GM23338 (cell line): ENCODE measurements at regions not wholly inside any gene's neighbourhood (a gene's known extent, or its start where the extent isn't known, plus 50 kb on each side); places are given as distances from the start of the nearest gene placed in this dataset.

Experiments used
- ATAC-seq: fragments of 200-7000 bp; cut with Tn5 transposase; 3 replicates; pipeline ENCODE4 v1.9.1; 2020
- DNase-seq: peaks from one replicate; pipeline ENCODE4 v3.0.0-alpha.2; 2015; ENCODE audit warnings: low spot score
- H2AFZ ChIP-seq: fragments of 200-600 bp; sonication (generic); 2 replicates; pipeline ENCODE4 v1.8.0; 2016; ENCODE audit warnings: antibody characterized with exemption, mild to moderate bottlenecking, moderate library complexity
- H3F3A ChIP-seq: fragments of 200-600 bp; sonication (generic); replicated peaks from 2 replicates; pipeline ENCODE4 v1.8.0; 2017; ENCODE audit warnings: antibody characterized with exemption, mixed run types, low read depth
- H3K27ac ChIP-seq: fragments of 200-600 bp; sonication (generic); 2 replicates; pipeline ENCODE4 v1.6.1; 2016; ENCODE audit warnings: low read depth
- H3K27me3 ChIP-seq: fragments of 200-600 bp; sonication (generic); 2 replicates; pipeline ENCODE4 v1.8.0; 2016; ENCODE audit warnings: mild to moderate bottlenecking, mixed run types, moderate library complexity; ENCODE audit not compliant: insufficient read depth
- H3K36me3 ChIP-seq: fragments of 200-600 bp; sonication (generic); 2 replicates; pipeline ENCODE4 v1.8.0; 2016; ENCODE audit warnings: mild to moderate bottlenecking; ENCODE audit not compliant: insufficient read depth
- H3K4me1 ChIP-seq: fragments of 200-600 bp; sonication (generic); 2 replicates; pipeline ENCODE4 v1.8.0; 2016; ENCODE audit warnings: mild to moderate bottlenecking, moderate library complexity; ENCODE audit not compliant: insufficient read depth
- H3K4me2 ChIP-seq: fragments of 200-600 bp; sonication (generic); 2 replicates; pipeline ENCODE4 v1.7.1; 2017; ENCODE audit warnings: mixed run types
- H3K4me3 ChIP-seq: fragments of 200-600 bp; sonication (generic); 2 replicates; pipeline ENCODE4 v1.6.1; 2016; ENCODE audit warnings: mixed run types
- H3K79me2 ChIP-seq: fragments of 200-600 bp; sonication (generic); replicated peaks from 2 replicates; pipeline ENCODE4 v1.8.0; 2017; ENCODE audit warnings: mild to moderate bottlenecking; ENCODE audit not compliant: insufficient read depth
- H3K9me2 ChIP-seq: fragments of 200-600 bp; sonication (generic); 2 replicates; pipeline ENCODE4 v1.8.0; 2017; ENCODE audit not compliant: insufficient read depth
- H4K20me1 ChIP-seq: fragments of 200-600 bp; sonication (generic); replicated peaks from 2 replicates; pipeline ENCODE4 v1.8.0; 2017; ENCODE audit warnings: mild to moderate bottlenecking; ENCODE audit not compliant: insufficient read depth
- H3K27ac Mint-ChIP-seq: 2 replicates; pipeline ENCODE4 v1.8.0; 2020; ENCODE audit warnings: inconsistent platforms, mild to moderate bottlenecking, moderate library complexity, mixed read lengths
- H3K27me3 Mint-ChIP-seq: 3 replicates; pipeline ENCODE4 v1.8.0; 2022; ENCODE audit warnings: low read depth, mild to moderate bottlenecking, moderate library complexity, mixed read lengths, inconsistent platforms; ENCODE audit not compliant: insufficient read depth, poor library complexity
- H3K36me3 Mint-ChIP-seq: 3 replicates; pipeline ENCODE4 v1.8.0; 2021; ENCODE audit warnings: low read depth, mild to moderate bottlenecking, inconsistent platforms, moderate library complexity, mixed read lengths
- H3K4me1 Mint-ChIP-seq: 3 replicates; pipeline ENCODE4 v1.8.0; 2020; ENCODE audit warnings: mild to moderate bottlenecking, inconsistent platforms, mixed read lengths
- H3K4me3 Mint-ChIP-seq: 3 replicates; pipeline ENCODE4 v1.8.0; 2021; ENCODE audit warnings: moderate library complexity, mild to moderate bottlenecking, inconsistent platforms, mixed read lengths
- H3K9me3 Mint-ChIP-seq: 3 replicates; pipeline ENCODE4 v1.8.0; 2020; ENCODE audit warnings: moderate library complexity, mild to moderate bottlenecking, inconsistent platforms, mixed read lengths
- CREB1 ChIP-seq: fragments of 250-450 bp; sonication (Bioruptor Pico); IDR thresholded peaks from 2 replicates; pipeline ENCODE4 v1.5.0; 2020; ENCODE audit warnings: low read depth, mild to moderate bottlenecking, moderate library complexity
- EZH2phosphoT487 ChIP-seq: fragments of 200-600 bp; sonication (generic); IDR thresholded peaks from one replicate; pipeline ENCODE4 v1.8.1; 2018; ENCODE audit warnings: antibody characterized with exemption; ENCODE audit not compliant: unreplicated experiment
- JUNB ChIP-seq: IDR thresholded peaks from one replicate; pipeline ENCODE4 v1.6.1; 2016; ENCODE audit warnings: antibody characterized with exemption; ENCODE audit not compliant: unreplicated experiment
- REST ChIP-seq: IDR thresholded peaks from one replicate; pipeline ENCODE4 v1.6.1; 2018; ENCODE audit warnings: antibody characterized with exemption; ENCODE audit not compliant: unreplicated experiment
- STAT1 ChIP-seq: IDR thresholded peaks from one replicate; pipeline ENCODE4 v1.6.1; 2016; ENCODE audit warnings: antibody characterized with exemption; ENCODE audit not compliant: unreplicated experiment
- ZNF114 ChIP-seq: fragments of 250-450 bp; sonication (Bioruptor Pico); IDR thresholded peaks from 2 replicates; pipeline ENCODE4 v1.5.0; 2020; ENCODE audit warnings: mild to moderate bottlenecking, moderate library complexity
- TF ChIP-seq, protein P1 (sequence below): IDR thresholded peaks from 2 replicates; pipeline ENCODE4 v1.6.1; 2016; ENCODE audit warnings: antibody characterized with exemption
- TF ChIP-seq, protein P2 (sequence below), 2 experiments: fragments of 200-600 bp in 1 of 2; sonication (generic) in 1 of 2; conservative IDR thresholded peaks; 2 replicates each; pipeline versions ENCODE4 v1.5.1 to v1.6.1; 2016 to 2017; ENCODE audit warnings: antibody characterized with exemption in 2 of 2, low read depth in 2 of 2, mild to moderate bottlenecking in 2 of 2, moderate library complexity in 1 of 2
- TF ChIP-seq, protein P3 (sequence below): fragments of 250-450 bp; sonication (Bioruptor Pico); IDR thresholded peaks from 2 replicates; pipeline ENCODE4 v1.5.0; 2020; ENCODE audit warnings: mild to moderate bottlenecking, moderate library complexity

DNA sequence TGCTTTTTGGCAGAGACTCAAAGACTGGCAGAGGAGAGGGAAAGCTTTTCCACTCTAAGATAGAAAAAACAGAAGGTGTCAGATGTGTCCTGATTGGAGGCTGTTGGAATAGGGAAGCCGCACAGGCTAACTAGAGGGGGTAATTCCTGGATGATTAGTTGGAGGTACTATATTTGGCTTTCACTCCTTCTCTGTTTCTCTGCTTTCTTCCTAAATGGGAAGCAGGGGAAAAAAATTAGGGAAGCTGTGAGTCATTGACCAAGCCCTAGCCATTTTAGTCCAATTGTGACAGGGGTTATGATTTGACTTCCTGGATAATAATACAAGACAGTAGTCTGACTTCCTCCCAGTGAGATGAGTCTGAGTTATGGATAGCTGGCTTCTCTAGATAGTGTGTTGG, 475.2 kb upstream of the CELF2 start:
- peaks cover 11% of the 10 kb centered on the region for H3K4me1 ChIP-seq
- H3K9me3 Mint-ChIP-seq = no peaks in the 10 kb centered on the region

More for the DNA sequence above, 475.2 kb upstream of the CELF2 start:
- Histone ChIP-seq H3K27ac (no peak overlapping the region), H3K9me2 (peaks cover 10% of the 10 kb centered on the region; the same call in 1 of the 2 replicates), H3K36me3 (no peaks in the 10 kb centered on the region), H2AFZ (no peak overlapping the region), H3K4me2 (peak overlapping the region; percentile 51; the same call in 1 of the 2 replicates), H3K79me2 (no peaks in the 10 kb centered on the region), H3F3A (no peaks in the 10 kb centered on the region), H3K27me3 (no peaks in the 10 kb centered on the region), H3K4me3 (no peak overlapping the region), H4K20me1 (no peaks in the 10 kb centered on the region)
- no peaks in the 10 kb centered on the region for H3K36me3 Mint-ChIP-seq
- TF ChIP-seq, protein P1, sequence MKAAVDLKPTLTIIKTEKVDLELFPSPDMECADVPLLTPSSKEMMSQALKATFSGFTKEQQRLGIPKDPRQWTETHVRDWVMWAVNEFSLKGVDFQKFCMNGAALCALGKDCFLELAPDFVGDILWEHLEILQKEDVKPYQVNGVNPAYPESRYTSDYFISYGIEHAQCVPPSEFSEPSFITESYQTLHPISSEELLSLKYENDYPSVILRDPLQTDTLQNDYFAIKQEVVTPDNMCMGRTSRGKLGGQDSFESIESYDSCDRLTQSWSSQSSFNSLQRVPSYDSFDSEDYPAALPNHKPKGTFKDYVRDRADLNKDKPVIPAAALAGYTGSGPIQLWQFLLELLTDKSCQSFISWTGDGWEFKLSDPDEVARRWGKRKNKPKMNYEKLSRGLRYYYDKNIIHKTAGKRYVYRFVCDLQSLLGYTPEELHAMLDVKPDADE = no peak
- TF ChIP-seq REST (no peak), JUNB (no peak), STAT1 (no peak), EZH2phosphoT487 (no peak), CREB1 (CRISPR knock-in tag) (no peak), ZNF114 (CRISPR knock-in tag) (no peak)
- TF ChIP-seq, protein P2, sequence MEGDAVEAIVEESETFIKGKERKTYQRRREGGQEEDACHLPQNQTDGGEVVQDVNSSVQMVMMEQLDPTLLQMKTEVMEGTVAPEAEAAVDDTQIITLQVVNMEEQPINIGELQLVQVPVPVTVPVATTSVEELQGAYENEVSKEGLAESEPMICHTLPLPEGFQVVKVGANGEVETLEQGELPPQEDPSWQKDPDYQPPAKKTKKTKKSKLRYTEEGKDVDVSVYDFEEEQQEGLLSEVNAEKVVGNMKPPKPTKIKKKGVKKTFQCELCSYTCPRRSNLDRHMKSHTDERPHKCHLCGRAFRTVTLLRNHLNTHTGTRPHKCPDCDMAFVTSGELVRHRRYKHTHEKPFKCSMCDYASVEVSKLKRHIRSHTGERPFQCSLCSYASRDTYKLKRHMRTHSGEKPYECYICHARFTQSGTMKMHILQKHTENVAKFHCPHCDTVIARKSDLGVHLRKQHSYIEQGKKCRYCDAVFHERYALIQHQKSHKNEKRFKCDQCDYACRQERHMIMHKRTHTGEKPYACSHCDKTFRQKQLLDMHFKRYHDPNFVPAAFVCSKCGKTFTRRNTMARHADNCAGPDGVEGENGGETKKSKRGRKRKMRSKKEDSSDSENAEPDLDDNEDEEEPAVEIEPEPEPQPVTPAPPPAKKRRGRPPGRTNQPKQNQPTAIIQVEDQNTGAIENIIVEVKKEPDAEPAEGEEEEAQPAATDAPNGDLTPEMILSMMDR (conservative IDR thresholded peaks at IDR 0.05; ENCODE audit: low read depth in 2 of 2) = no peak
- TF ChIP-seq, protein P3, sequence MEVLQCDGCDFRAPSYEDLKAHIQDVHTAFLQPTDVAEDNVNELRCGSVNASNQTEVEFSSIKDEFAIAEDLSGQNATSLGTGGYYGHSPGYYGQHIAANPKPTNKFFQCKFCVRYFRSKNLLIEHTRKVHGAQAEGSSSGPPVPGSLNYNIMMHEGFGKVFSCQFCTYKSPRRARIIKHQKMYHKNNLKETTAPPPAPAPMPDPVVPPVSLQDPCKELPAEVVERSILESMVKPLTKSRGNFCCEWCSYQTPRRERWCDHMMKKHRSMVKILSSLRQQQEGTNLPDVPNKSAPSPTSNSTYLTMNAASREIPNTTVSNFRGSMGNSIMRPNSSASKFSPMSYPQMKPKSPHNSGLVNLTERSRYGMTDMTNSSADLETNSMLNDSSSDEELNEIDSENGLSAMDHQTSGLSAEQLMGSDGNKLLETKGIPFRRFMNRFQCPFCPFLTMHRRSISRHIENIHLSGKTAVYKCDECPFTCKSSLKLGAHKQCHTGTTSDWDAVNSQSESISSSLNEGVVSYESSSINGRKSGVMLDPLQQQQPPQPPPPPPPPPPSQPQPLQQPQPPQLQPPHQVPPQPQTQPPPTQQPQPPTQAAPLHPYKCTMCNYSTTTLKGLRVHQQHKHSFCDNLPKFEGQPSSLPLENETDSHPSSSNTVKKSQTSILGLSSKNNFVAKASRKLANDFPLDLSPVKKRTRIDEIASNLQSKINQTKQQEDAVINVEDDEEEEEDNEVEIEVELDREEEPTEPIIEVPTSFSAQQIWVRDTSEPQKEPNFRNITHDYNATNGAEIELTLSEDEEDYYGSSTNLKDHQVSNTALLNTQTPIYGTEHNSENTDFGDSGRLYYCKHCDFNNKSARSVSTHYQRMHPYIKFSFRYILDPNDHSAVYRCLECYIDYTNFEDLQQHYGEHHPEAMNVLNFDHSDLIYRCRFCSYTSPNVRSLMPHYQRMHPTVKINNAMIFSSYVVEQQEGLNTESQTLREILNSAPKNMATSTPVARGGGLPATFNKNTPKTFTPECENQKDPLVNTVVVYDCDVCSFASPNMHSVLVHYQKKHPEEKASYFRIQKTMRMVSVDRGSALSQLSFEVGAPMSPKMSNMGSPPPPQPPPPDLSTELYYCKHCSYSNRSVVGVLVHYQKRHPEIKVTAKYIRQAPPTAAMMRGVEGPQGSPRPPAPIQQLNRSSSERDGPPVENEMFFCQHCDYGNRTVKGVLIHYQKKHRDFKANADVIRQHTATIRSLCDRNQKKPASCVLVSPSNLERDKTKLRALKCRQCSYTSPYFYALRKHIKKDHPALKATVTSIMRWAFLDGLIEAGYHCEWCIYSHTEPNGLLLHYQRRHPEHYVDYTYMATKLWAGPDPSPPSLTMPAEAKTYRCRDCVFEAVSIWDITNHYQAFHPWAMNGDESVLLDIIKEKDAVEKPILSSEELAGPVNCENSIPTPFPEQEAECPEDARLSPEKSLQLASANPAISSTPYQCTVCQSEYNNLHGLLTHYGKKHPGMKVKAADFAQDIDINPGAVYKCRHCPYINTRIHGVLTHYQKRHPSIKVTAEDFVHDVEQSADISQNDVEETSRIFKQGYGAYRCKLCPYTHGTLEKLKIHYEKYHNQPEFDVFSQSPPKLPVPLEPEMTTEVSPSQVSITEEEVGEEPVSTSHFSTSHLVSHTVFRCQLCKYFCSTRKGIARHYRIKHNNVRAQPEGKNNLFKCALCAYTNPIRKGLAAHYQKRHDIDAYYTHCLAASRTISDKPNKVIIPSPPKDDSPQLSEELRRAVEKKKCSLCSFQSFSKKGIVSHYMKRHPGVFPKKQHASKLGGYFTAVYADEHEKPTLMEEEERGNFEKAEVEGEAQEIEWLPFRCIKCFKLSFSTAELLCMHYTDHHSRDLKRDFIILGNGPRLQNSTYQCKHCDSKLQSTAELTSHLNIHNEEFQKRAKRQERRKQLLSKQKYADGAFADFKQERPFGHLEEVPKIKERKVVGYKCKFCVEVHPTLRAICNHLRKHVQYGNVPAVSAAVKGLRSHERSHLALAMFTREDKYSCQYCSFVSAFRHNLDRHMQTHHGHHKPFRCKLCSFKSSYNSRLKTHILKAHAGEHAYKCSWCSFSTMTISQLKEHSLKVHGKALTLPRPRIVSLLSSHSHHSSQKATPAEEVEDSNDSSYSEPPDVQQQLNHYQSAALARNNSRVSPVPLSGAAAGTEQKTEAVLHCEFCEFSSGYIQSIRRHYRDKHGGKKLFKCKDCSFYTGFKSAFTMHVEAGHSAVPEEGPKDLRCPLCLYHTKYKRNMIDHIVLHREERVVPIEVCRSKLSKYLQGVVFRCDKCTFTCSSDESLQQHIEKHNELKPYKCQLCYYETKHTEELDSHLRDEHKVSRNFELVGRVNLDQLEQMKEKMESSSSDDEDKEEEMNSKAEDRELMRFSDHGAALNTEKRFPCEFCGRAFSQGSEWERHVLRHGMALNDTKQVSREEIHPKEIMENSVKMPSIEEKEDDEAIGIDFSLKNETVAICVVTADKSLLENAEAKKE (CRISPR knock-in tag) = no peak
- peaks cover 1% of the 10 kb centered on the region for H3K27me3 Mint-ChIP-seq
- no peak overlapping the region for H3K4me3 Mint-ChIP-seq
- no peak overlapping the region for H3K27ac Mint-ChIP-seq
- DNase-seq (no peak), ATAC-seq (no peak)
- peaks cover 9% of the 10 kb centered on the region; the same call in 2 of the 3 replicates for H3K4me1 Mint-ChIP-seq
